HG02870 (cell line): ENCODE measurements at regions not wholly inside any gene's neighbourhood (a gene's known extent, or its start where the extent isn't known, plus 50 kb on each side); places are given as distances from the start of the nearest gene placed in this dataset.

ENCODE experiments used
- ATAC-seq: cut with Tn5 transposase; IDR thresholded peaks from one replicate; pipeline ENCODE4 v1.9.1; 2021; ENCODE audit warnings: mild to moderate bottlenecking, moderate library complexity; ENCODE audit not compliant: unreplicated experiment

DNA sequence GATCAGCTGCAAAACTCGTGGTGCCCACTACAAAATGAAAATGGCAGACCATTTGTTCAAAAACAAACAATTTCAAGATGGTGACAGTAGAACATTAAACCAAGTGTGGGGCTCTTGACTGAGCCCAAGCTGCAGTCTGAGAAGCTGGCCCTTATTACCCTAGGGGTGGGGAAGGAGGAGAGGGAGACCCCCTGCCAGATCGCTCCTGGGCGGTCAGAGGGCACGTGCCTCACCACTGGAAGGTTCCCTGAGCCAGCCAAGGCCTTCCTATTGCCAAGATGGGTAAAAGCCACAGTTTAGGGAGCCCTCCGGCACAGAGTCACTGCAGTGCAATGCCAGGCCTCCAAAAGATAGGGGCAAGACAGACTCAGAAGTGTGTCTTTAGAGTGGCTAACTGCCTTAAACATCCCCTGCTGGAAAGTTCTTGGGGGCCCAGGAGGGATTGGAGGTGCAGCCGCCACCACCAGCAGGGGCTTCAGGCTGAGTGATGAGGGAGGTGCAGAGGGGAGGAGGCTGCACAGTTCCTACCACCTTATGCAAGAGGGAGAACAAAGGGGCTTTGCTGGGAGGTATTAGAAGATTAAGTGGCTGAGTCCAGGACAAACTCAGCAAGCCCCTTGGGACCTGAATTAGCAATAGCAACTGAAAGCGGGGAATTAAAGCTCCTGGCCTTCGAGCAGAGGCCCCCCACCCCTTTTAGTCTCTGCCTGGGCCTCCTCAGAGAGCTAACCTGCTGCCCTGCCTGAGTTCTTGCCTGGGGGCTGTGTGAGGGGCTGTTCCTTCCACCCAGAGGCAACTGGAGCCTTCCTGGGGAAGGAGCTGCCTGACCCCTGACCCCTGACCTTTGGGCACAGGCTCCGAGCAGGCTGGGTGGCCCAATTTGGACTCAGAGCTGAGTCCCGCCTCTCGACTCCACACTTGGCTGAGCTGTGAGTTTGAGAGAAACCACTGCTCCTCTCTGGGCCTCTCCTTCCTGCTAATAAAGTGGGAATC, 88.4 kb downstream of the VEGFA start:
- no peak for ATAC-seq

DNA sequence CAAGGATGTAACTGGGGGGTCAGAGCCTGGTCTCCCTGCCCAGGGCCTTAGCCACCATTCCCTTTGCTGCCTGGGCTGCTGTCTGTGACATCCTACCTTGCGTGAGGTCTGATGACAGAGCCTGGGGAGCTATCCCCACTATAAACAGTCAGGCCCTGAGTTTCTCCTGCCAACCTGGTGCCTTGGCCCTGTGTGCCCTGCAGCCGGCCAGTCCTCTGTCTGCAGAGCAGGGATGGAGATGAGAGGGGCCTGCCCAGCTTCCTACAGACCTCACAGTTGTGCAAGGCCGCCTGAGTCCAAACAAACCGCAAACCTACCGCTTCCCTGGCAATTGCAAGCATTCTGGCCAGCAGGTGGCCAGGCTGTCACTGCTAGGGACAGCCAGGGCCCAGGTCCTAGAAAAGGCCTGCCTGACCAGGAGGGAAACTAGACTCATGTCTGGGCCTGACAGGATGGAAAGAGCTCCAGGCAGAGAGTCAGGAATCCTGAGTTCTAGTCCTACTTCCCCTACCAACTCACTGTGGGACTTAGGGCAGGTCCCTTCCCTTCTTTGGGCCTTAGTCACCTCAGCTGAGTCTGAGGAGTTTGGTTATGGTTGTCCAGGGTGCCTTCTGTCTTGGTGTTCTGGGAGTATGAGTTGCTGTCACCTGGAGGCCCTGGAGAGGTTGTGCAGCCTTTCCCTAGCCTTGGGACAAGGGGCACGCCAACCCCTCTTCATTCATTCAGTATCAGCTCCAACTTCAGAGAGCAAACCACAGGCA, 86.2 kb downstream of the VEGFA start:
- no peak for ATAC-seq

DNA sequence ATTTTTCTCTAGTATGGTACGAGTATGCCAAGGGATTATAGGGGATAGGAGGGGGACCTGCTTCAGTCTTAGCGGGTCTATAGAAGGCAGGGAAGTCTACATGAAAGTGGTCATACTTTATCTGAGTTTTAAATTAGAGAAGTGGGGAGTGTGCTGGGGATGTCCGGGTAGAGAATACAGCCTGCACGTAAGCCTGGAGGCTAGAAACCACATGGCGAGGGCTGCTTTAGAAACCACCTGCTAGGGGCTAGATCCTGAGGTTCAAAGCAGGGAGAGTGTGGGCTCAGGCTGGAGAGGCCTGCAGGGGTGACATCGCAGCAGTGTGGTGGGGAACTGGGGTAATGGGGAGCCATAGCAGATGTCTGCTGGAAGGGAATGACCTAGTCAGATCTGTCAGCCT, 85.2 kb downstream of the VEGFA start:
- ATAC-seq = peak; percentile 41

DNA sequence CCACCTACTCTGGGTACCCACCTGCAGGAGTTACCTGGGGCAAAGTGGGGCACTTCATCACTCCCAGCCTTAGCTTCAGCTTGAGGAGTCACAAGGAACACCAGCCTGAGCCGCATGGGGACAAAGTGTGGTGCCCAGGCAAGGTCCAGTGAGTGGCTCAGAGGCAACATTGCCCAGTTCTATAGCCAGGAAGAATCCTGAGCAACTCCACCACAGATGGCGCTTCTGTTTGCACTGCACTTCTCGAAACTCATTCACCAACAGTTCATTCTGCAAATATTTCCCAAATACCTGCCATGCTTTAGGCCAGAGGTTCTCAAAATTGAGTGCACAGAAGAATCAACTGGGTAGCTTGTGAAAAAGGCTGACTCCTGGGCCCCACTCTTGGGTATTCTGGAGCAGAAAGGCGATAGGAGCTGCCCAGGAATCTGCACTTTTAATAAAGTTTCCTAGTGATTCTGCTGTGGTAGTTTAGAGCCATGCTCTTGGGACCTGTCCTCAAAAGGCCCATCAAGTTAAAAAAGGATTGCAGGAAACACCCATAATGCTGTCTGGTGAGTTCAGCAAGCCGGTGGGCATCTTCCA, 83.1 kb downstream of the VEGFA start:
- no peak for ATAC-seq

DNA sequence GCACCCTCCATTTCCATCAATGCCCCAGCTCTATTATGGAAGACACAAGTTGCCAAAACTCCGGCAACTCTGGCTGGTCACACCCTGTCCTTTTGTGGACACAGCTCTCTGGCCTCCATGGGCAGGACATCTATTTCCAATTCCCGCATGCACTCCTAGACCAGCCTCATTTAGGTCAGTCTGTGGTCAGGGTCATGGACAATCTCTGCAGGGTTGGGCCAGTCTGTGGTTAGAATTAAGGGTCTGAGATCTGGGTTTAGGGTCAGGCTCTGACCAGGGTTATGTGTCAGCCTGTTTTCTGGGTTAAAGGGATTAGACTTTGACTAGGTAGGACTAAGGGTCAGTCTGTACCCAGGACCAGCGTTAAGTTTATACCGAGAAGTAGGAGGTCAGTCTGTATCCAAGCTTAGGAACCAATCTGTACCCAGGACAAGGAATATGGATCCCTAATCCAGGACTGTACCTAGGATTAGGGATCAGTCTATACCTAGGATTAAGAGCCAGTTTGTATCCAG, 82.4 kb downstream of the VEGFA start:
- no peak for ATAC-seq

DNA sequence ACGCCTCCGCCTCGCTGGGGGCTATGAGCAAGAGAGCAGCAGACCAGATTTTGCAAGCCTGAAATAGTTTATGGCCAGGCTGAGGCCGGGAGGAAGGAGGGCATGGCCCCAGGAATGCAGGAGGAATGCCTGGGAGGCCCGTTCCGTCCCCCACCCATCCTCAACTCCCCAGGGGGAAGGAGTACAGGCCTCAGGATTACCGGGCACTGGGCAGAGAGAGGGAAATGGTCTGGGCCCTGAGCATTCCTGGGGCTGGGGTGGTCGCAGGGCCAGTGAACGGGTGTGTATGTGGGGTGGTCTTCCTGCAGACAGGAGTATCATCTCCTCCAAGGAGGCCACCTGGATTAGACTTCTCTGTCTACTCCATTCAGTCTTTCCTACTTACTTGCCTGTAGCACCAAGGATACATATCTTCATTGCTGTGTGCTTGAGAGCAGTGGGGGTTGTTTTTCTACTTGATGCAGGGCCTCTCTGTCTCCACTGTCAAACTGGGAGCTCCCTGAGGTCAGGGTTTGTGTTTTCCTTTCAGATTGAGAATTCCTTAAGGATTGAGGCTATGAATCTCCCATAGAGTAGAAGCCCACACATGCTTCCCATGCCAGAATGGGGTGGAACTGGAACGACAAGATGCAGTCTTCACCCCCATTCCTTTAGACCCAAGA, 81.3 kb downstream of the VEGFA start:
- ATAC-seq = no peak

DNA sequence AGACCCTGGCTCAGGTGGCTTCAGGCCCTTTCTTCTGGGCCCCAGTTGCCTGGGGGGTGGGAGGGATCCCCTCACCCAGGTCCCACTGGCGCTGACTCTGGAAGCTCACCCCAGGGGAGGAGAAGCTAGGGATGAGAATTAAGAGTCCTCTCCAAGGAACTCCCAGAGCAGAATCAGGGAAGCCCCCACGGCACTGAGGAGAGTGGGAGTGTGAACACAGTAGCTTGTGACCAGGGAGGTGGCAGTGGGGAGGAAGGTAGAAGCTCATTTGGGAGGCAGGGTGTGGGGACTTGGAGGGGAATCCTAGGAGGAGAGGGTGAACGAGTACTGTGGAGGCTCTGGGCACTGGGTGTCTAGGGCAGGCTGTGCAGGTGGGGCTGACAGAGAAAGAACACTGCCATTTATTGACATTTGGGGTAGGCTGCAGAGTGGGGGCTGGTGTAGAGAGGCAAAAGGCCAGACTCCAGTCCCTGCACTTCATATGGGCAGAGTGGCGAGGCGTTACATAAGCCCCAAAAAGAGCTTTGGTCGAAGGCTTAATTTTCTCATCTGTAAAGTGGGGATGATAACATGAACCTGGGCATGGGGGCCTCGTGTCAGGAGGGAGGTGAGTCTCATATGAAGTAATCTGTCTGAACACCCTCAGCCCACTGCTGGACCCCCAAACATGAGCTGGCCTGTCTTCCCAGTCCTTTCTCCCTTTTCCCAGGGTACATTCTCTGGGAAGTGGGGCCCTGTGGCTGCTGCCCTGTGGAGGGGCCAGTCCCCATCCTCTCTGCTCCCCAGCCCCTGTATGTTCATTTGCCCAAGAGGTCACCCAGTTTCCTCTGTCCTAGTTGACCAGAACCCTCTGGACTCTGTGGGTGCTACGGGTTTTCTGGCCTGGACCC, 80.5 kb downstream of the VEGFA start:
- no peak for ATAC-seq

DNA sequence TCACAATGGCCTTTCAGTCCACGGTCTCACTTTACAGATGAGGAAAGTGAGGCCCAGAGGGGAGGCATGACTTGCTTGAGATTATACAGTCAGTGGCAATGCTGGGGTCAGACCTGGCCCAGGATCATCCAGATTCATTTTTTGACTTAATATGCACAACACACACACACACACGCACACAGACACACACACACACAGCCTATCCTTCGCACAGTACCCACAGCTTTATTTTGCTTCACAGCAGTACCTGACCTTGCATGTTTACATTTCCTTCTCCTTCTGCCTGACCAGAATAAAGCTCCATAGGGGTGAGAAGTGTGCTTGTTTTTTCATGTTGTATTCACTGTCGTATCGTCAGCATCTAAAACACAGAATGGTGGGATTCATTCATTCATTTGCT, 79.8 kb downstream of the VEGFA start:
- no peak for ATAC-seq

DNA sequence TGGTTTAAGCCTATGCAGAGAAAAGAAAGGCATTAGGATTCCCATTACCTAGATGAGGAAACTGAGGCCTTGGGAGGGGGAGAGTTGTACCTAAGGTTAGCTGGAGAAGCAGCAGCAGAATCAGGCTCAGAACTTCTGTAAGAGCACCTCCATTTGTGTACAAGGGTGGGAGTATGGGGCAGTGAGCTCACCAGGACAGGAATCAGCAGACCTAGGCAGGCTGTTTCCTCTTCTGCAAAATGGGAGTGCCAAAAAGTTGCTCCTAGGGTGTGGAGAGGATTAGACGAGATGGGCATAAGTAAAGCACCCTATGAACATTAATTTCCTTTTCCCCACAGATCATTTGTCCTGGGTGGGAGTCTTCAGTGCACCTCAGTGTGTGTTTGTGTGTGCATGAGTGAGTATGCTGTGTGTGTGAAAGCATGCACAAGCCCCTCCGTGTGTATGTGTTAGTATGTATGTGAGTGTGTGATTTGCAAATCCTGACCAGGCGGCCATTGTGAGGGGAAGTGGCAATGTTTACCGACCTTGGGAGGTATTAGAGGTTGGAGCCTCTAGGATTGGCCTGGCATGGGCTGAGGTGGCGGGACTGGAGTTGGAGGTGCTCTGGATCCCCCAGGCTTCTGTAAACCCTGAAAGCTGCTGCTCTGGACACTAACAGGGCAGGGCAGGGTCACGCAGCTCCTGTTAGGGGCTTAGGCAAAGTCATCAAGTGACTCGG, 78.8 kb downstream of the VEGFA start:
- ATAC-seq = no peak

DNA sequence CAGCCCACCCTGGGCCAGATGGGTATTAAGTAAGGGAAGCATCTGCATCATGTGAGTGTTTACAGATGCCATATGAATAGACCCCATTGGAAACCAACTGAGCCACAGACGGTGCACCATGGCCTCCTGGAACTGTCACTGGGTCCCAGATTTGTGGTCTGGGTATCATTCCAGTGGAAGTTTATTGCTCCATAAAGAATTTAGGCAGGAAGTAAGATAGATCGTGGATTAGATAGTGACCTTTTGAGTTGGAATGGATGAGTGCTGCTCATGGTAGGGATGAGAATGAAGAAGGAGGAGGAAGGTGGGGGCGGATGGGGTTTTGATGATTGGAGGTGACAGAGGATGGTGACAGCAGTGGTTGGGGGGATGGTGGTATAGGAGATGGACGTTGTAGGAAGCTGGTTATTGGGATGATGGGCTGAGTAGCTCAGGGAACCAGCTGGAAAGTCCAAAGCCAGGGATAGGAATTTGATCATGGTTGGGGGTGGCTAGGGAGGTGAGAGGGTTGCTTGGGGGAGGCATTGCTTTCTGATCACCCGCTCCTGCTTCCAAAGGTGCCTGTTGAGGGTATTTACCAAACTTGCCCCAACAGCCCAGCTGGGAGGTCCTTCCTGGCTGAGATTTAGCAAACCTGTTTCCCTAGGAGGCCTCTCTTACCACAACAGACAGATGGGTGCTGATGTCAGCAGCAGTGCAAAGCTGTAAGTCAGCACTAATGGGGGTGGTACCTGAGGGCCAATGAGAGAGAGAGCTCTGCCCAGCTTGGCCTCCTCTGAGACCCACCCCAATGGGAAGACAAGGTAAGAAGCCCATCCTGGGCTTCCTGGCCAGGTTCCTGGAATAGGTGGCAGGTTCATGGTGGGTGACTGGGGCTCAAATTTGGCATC, 78.0 kb downstream of the VEGFA start:
- ATAC-seq = no peak

DNA sequence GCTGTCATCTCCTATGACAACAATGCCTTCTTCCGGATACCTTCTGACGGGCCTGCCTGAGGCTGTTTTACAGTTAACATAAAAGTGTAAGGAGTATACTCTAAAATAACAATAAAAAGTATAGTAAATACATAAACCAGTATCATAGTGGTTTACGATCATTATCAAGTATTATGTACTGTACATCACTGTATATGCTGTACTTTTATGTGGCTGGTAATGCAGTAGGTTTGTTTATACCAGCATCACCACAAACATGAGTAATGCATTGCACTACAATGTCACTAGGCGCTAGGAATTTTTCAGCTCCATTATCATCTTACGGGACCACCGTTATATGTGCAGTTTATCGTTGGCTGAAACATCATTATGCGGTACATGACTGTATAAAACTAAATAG, 76.5 kb downstream of the VEGFA start:
- no peak for ATAC-seq

DNA sequence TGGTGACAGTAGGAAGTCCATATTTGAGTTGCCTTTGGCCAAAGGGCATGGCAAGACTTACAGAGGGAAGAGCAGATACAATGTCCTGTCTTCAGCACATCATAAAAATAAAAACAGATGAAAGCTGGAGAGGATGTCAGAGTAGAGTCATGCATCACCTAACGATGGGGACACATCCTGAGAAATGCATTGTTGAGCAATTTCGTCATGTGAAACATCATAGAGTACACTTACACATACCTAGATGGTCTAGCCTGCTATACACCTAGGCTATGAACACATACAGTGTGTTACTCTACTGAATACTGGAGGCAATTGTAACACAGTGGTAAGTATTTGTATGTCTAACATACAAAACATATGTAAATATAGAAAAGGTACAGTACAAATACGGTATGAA, 75.6 kb downstream of the VEGFA start:
- ATAC-seq = no peak

DNA sequence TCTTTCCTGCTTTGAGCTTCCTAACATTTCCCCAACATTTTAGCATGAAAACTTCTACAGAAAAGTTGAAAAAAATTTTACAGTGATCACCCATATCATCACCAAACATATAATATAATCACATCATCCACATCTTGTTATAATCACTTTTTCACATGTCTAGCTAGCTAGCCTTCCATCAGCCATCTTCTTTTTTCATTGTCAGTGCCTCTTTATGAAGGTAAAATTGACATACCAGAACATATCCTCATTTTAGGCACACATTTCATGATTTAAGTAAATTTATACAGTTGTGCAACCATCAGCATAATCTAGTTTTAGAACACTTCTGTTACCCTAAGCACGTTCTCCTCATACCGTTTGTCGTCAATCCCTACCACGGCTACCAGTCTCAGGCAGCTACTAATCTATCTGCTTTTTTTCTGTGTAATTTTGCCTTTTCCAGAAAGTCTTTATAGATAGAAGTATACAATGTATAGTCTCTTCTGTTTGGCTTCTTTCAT, 73.7 kb downstream of the VEGFA start:
- no peak for ATAC-seq

DNA sequence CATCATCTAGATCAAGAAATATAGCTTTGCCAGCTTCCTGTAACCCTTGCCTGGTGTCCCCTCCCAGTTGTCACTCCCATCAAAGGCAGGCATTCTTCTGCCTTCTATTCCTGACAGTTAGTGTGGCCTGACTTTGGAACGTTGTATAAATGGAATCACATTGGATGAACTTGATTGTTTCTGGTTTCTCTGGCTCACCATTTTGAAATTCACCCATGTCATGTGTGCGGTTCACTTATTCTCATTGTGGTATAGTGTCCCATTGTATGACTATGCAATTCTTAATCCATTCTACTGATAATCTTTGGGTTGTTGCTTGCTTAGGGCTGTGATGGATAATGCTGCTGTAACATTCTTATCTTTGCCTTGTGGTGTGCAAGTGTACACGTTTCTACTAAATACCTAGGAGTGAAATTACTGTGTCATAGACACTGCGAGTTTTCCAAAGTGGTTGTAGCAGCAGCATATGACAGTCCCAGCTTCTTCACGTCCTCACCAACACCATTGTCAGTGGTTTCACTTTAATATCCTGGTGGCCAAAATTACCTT, 73.2 kb downstream of the VEGFA start:
- no peak for ATAC-seq

DNA sequence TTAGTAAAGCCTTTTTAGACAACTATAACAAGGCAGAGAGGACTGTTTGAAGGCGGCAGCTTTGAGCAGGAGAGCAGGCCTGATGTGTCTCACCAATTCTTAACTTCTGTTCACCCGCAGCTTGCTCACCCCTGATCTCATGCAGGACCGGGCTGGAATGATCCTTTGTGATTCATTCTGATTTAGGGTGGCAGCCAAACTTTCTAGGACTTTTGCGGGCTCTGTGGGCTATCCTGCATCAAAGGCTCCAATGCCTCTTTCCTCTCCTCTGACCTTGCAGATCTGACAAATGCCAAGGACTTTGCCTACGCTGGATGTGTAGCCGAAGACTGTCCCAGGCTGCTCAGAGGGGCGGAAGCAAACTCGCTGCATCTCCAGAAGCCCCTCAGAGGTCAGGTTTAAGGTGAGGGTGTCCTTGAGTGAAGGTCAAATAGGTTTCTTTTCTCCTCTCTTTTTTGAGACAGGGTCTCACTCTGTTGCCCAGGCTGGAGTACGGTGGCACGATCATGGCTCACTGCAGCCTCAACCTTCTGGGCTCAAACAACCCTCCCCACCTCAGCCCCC, 72.3 kb downstream of the VEGFA start:
- no peak for ATAC-seq

DNA sequence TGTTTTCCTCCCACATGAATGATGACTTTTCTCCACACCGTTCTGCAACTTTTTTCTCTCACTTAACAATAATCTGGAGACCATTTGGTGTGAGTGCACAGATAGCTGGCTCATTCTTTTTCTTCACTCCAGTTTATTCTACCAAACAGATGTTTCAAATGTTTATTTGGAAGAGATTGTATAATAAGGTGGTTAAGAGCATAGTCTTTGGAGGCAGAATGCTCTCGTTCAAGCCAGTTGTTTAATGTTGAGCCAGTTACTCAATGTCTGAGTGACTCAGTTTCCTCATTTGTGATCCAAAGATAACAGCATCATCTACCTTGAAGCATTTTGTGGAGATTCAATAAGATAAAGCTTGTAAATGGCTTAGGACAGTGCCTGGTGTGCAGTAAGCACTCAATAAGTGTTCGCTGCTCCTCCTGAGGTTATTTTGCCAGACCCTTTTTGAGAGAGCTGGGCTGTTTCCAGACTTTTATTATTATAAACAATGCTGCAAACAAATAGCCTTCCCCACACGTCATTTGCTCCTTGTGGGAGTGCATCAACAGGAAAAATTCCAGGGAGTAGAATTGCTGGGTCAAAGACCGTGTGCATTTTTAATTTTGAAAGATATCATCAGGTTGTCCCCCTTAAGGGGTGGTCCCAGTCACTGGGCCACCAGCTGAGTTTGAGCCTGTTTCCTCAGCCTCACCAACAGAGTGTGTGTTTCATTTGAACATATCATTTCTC, 70.6 kb downstream of the VEGFA start:
- ATAC-seq = no peak
